DND-41 (cell line): ENCODE measurements at regions not wholly inside any gene's neighbourhood (a gene's known extent, or its start where the extent isn't known, plus 50 kb on each side); places are given as distances from the start of the nearest gene placed in this dataset.
"Not testable (repeated sequence)": the region's sequence is repeated elsewhere in the genome, so short reads cannot be mapped to it uniquely, and the experiment has no call there.

Experiments
- ATAC-seq: fragments of 200-7000 bp; cut with Tn5 transposase; 3 replicates; pipeline ENCODE4 v1.9.1; 2021; ENCODE audit warnings: low read depth; ENCODE audit not compliant: insufficient read depth
- DNase-seq: peaks from one replicate; pipeline ENCODE4 v3.0.0-alpha.2; 2020
- H2AFZ ChIP-seq: 2 replicates; pipeline ENCODE4 v1.6.0; 2012; ENCODE audit warnings: low read depth, low read length
- H3K27ac ChIP-seq: 2 replicates; pipeline ENCODE4 v1.5.1; 2012; ENCODE audit warnings: low read length, inconsistent platforms
- H3K27me3 ChIP-seq: fragments of 200-600 bp; sonication (generic); 2 replicates; pipeline ENCODE4 v1.6.0; 2012; ENCODE audit warnings: low read length, mild to moderate bottlenecking, inconsistent platforms; ENCODE audit not compliant: insufficient read depth, poor library complexity
- H3K36me3 ChIP-seq: 2 replicates; pipeline ENCODE4 v1.5.1; 2012; ENCODE audit warnings: low read length, inconsistent platforms; ENCODE audit not compliant: insufficient read depth
- H3K4me1 ChIP-seq: 2 replicates; pipeline ENCODE4 v1.5.1; 2012; ENCODE audit warnings: mild to moderate bottlenecking, low read length; ENCODE audit not compliant: insufficient read depth
- H3K4me2 ChIP-seq: 2 replicates; pipeline ENCODE4 v1.6.0; 2012; ENCODE audit warnings: mild to moderate bottlenecking, moderate library complexity, low read length, inconsistent platforms; ENCODE audit not compliant: insufficient read depth
- H3K4me3 ChIP-seq, 2 experiments: fragments of 200-600 bp in 1 of 2; shearing (Covaris generic) in 1 of 2; 2 replicates each; pipeline ENCODE4 v1.5.1; 2012 to 2016; ENCODE audit warnings: inconsistent platforms in 2 of 2, low read length in 2 of 2, mild to moderate bottlenecking in 2 of 2, low read depth in 1 of 2, moderate library complexity in 1 of 2
- H3K79me2 ChIP-seq: 2 replicates; pipeline ENCODE4 v1.6.0; 2012; ENCODE audit warnings: low read length, inconsistent platforms; ENCODE audit not compliant: insufficient read depth
- H3K9ac ChIP-seq: 2 replicates; pipeline ENCODE4 v1.6.0; 2012; ENCODE audit warnings: low read depth, mild to moderate bottlenecking, inconsistent platforms, low read length, moderate library complexity
- H3K9me3 ChIP-seq: 2 replicates; pipeline ENCODE4 v1.5.1; 2012; ENCODE audit warnings: low read length, moderate library complexity, mild to moderate bottlenecking, inconsistent platforms; ENCODE audit not compliant: insufficient read depth, severe bottlenecking
- H4K20me1 ChIP-seq: 2 replicates; pipeline ENCODE4 v1.6.0; 2012; ENCODE audit warnings: low read length; ENCODE audit not compliant: insufficient read depth
- EZH2 ChIP-seq: IDR thresholded peaks from 3 replicates; pipeline ENCODE4 v1.6.1; 2012; ENCODE audit warnings: borderline replicate concordance, low read depth, mild to moderate bottlenecking, moderate library complexity, low read length, inconsistent platforms; ENCODE audit not compliant: severe bottlenecking
- TF ChIP-seq, protein P1 (sequence below): IDR thresholded peaks from 2 replicates; pipeline ENCODE4 v1.5.1; 2012; ENCODE audit warnings: borderline replicate concordance, low read length, moderate library complexity, mild to moderate bottlenecking; ENCODE audit not compliant: poor library complexity, severe bottlenecking; ENCODE audit errors: extremely low read depth

DNA sequence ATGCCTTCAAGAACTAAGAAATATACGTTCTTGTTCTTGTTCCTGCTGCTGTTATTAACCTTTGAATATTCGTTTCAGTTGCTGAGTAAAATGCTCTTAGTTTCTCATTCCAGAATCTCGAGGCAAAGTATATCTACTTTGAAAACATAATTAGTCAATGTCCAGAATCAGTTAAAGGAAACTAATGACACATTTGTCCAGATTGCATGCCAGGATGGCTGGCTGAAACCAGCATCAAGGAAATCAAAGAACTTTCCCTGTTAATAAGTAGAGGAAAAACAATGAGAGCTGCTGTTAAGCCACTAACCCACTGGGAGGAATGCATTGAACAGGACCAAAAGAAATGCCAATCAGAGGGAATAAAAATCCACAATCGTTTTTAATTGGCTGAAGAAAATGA is 196.9 kb downstream of the ALDH8A1 start:
- ATAC-seq: no peak
- TF ChIP-seq EZH2: no peak
- TF ChIP-seq, protein P1, sequence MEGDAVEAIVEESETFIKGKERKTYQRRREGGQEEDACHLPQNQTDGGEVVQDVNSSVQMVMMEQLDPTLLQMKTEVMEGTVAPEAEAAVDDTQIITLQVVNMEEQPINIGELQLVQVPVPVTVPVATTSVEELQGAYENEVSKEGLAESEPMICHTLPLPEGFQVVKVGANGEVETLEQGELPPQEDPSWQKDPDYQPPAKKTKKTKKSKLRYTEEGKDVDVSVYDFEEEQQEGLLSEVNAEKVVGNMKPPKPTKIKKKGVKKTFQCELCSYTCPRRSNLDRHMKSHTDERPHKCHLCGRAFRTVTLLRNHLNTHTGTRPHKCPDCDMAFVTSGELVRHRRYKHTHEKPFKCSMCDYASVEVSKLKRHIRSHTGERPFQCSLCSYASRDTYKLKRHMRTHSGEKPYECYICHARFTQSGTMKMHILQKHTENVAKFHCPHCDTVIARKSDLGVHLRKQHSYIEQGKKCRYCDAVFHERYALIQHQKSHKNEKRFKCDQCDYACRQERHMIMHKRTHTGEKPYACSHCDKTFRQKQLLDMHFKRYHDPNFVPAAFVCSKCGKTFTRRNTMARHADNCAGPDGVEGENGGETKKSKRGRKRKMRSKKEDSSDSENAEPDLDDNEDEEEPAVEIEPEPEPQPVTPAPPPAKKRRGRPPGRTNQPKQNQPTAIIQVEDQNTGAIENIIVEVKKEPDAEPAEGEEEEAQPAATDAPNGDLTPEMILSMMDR: no peak
- H2AFZ ChIP-seq: no peak overlapping the region
- no peak overlapping the region for H3K4me3 ChIP-seq
- H4K20me1 ChIP-seq: no peaks in the 10 kb centered on the region
- no peak overlapping the region for H3K4me2 ChIP-seq
- no peaks in the 10 kb centered on the region for H3K79me2 ChIP-seq
- H3K9ac ChIP-seq: no peak overlapping the region
- H3K27me3 ChIP-seq: peaks cover 6% of the 10 kb centered on the region
- no peaks in the 10 kb centered on the region for H3K4me1 ChIP-seq
- H3K9me3 ChIP-seq: no peaks in the 10 kb centered on the region
- DNase-seq: no peak
- H3K36me3 ChIP-seq: no peaks in the 10 kb centered on the region
- no peak overlapping the region for H3K27ac ChIP-seq

DNA sequence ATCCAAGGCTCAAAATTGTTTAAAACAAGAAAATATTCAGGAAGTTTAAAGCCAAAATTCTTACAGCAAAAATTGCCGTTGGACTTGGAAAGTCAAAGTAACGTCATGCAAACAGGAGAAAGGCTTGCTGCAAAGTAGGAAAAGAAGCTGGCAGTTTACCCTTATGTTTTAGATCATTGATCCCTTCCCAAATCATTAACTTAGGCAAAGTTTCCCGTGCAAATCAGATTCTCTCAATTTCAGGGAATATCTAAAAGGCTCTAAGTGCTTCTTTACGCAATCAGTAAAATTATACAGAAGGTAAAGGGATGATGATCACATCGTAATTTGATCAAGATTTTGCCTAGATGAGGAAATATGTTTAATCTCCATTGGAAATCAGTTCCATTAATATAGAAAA is 197.5 kb downstream of the ALDH8A1 start:
- Histone ChIP-seq H3K4me2 (no peak overlapping the region), H3K4me1 (no peaks in the 10 kb centered on the region), H3K9ac (no peak overlapping the region), H3K4me3 (no peak overlapping the region), H3K79me2 (no peaks in the 10 kb centered on the region), H4K20me1 (no peaks in the 10 kb centered on the region), H3K27ac (no peak overlapping the region), H3K36me3 (no peaks in the 10 kb centered on the region), H2AFZ (no peak overlapping the region), H3K27me3 (peaks cover 6% of the 10 kb centered on the region), H3K9me3 (no peaks in the 10 kb centered on the region)
- no peak for DNase-seq
- no peak for ATAC-seq
- TF ChIP-seq, protein P1: no peak
- TF ChIP-seq EZH2: no peak

DNA sequence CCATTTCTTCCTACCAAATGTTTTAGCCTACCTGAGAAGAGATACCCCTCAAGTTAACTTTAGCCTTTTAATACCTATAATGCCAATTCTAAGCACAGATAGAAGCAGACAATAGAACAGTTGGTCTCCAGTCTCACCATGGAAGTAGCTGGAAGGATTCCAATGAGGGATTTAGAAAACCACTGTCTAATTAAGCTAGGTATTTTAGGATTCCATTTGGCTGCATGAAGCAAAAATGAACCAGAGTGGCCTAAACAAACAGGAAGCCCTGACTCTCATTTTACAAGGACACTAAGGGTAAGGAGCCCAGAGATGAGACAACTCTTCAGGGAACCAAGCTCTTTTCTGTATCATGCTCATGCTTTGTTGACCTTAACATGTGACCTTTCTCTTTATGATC is 199.2 kb downstream of the ALDH8A1 start:
- no peak for TF ChIP-seq EZH2
- TF ChIP-seq, protein P1: no peak
- H3K27ac ChIP-seq: no peak overlapping the region
- H4K20me1 ChIP-seq: no peaks in the 10 kb centered on the region
- peaks cover 6% of the 10 kb centered on the region for H3K27me3 ChIP-seq
- ATAC-seq: no peak
- no peak overlapping the region for H2AFZ ChIP-seq
- H3K36me3 ChIP-seq: no peaks in the 10 kb centered on the region
- no peak overlapping the region for H3K4me3 ChIP-seq
- H3K79me2 ChIP-seq: no peaks in the 10 kb centered on the region
- no peaks in the 10 kb centered on the region for H3K4me1 ChIP-seq
- H3K4me2 ChIP-seq: no peak overlapping the region
- no peak for DNase-seq
- no peak overlapping the region for H3K9ac ChIP-seq
- H3K9me3 ChIP-seq: no peaks in the 10 kb centered on the region

DNA sequence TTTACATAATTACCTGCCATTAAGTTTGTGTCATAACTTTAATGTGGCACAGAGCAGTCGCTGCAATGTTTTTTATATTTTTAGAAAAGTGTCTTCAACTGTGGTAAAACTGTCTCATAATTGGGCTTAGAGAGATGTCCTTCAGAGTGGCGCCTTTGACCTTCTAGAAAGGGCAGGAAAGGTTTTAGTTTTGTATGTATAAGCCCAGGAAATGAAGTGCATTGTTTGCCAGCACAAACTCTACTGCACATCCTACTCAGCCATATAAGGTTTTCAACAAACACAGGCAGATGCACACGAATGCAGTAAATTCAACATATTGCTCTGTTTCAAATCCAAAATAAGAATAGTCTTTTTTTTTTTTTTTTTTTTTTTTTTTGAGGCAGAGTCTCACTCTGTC is 201.4 kb downstream of the ALDH8A1 start:
- no peak for ATAC-seq

DNA sequence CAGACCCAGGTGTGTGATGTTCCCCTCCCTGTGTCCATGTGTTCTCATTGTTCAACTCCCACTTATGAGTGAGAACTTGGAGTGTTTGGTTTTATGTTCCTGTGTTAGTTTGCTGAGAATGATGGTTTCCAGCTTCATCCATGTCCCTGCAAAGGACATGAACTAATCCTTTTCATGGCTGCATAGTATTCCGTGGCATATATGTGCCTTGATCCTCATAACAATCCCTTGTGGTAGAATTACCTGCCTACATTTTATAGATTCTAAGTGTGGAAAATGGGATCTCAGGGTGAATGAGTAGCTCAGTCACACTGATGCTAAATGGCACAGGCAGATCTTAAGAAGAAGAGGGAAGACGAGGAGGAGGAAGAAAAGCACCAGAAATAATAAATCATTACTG is 202.7 kb downstream of the ALDH8A1 start:
- H3K4me1 ChIP-seq, H3K4me3 ChIP-seq: not testable (repeated sequence)

More for the DNA sequence above, 201.4 kb downstream of the ALDH8A1 start:
- no peaks in the 10 kb centered on the region for H3K79me2 ChIP-seq
- no peaks in the 10 kb centered on the region for H3K36me3 ChIP-seq
- no peak for DNase-seq
- no peak for TF ChIP-seq EZH2
- TF ChIP-seq, protein P1: no peak
- H3K4me1 ChIP-seq: no peaks in the 10 kb centered on the region
- H3K4me2 ChIP-seq: no peak overlapping the region
- H4K20me1 ChIP-seq: no peaks in the 10 kb centered on the region
- no peak overlapping the region for H3K27ac ChIP-seq
- H3K9ac ChIP-seq: no peak overlapping the region
- H2AFZ ChIP-seq: no peak overlapping the region
- no peak overlapping the region for H3K4me3 ChIP-seq
- H3K9me3 ChIP-seq: no peaks in the 10 kb centered on the region
- peaks cover 3% of the 10 kb centered on the region for H3K27me3 ChIP-seq

More for the DNA sequence above, 202.7 kb downstream of the ALDH8A1 start:
- not testable (repeated sequence) for H4K20me1 ChIP-seq, H3K27me3 ChIP-seq, H3K36me3 ChIP-seq, H3K79me2 ChIP-seq, H3K4me2 ChIP-seq, H2AFZ ChIP-seq, ATAC-seq, H3K9ac ChIP-seq, H3K27ac ChIP-seq, H3K9me3 ChIP-seq, DNase-seq
